Activated CD4-positive, alpha-beta T cell treated with anti-CD3 and anti-CD28 coated beads for 36 hours (primary cell): ENCODE measurements at regions not wholly inside any gene's neighbourhood (a gene's known extent, or its start where the extent isn't known, plus 50 kb on each side); places are given as distances from the start of the nearest gene placed in this dataset.

Experiments
- ATAC-seq: fragments of 200-7000 bp; cut with Tn5 transposase; one replicate; pipeline ENCODE4 v1.10.0; 2021; ENCODE audit warnings: mild to moderate bottlenecking, moderate library complexity
- CTCF ChIA-PET: fragments of 350-600 bp; sonication (Branson Sonifier 250); formaldehyde crosslinking; loops from one replicate; lab custom pipeline; 2021; ENCODE audit warnings: antibody characterized with exemption; lab: Charles Lee
- POLR2A ChIA-PET: fragments of 350-600 bp; sonication (Branson Sonifier 250); formaldehyde crosslinking; loops from one replicate; lab custom pipeline; 2021; ENCODE audit warnings: antibody characterized with exemption, inconsistent platforms; lab: Charles Lee
- DNase-seq: peaks from one replicate; pipeline ENCODE4 v3.0.0-alpha.2; 2020
- H3K27ac Mint-ChIP-seq: one replicate; pipeline ENCODE4 v1.8.0; 2021; ENCODE audit warnings: mixed read lengths
- H3K27me3 Mint-ChIP-seq: one replicate; pipeline ENCODE4 v1.8.0; 2021; ENCODE audit warnings: mixed read lengths
- H3K36me3 Mint-ChIP-seq: one replicate; pipeline ENCODE4 v1.8.0; 2021; ENCODE audit warnings: low read depth, mixed read lengths
- H3K4me1 Mint-ChIP-seq: one replicate; pipeline ENCODE4 v1.8.0; 2021; ENCODE audit warnings: mixed read lengths
- H3K4me3 Mint-ChIP-seq: one replicate; pipeline ENCODE4 v1.8.0; 2021; ENCODE audit warnings: mild to moderate bottlenecking, moderate library complexity, mixed read lengths
- H3K9me3 Mint-ChIP-seq: one replicate; pipeline ENCODE4 v1.8.0; 2021; ENCODE audit warnings: low read depth, mixed read lengths
- intact Hi-C, 2 experiments: fragments of 100-400 bp; cut with DNase I in 1 of 2; cut with micrococcal nuclease in 1 of 2; formaldehyde crosslinking; loops; one replicate each; pipeline versions ENCODE4 v1.14.2 to v1.15.1; 2022 to 2024; cut with DNase I, micrococcal nuclease

DNA sequence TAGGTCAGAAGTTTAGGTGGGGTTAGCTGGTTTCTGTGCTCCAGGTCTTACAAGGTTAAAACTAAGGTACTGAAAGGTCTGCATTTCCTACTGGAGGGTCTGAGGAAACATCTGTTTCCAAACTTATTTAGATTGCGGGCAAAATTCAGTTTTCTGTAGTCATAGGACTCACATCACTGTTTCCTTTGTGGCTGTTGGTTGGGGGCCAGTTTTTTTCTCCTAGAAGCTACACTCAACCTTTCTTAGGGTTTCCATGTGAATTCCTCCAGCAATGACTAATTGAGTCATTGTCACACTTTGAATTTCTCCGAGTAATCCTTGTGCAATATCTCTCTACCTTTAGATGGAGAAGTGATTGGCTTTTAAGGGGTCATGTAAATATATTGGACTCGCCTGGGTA is 773.4 kb upstream of the SLITRK1 start:
- H3K4me3 Mint-ChIP-seq, result no peak overlapping the region
- intact Hi-C loops, result no loop called here
- POLR2A ChIA-PET, result no interaction called here
- H3K36me3 Mint-ChIP-seq, result no peaks in the 10 kb centered on the region
- DNase-seq (no peak), ATAC-seq (no peak)
- CTCF ChIA-PET, result no interaction called here
- H3K27me3 Mint-ChIP-seq, result no peaks in the 10 kb centered on the region
- no peak overlapping the region for H3K27ac Mint-ChIP-seq
- peaks cover 2% of the 10 kb centered on the region for H3K9me3 Mint-ChIP-seq
- H3K4me1 Mint-ChIP-seq, result no peaks in the 10 kb centered on the region

DNA sequence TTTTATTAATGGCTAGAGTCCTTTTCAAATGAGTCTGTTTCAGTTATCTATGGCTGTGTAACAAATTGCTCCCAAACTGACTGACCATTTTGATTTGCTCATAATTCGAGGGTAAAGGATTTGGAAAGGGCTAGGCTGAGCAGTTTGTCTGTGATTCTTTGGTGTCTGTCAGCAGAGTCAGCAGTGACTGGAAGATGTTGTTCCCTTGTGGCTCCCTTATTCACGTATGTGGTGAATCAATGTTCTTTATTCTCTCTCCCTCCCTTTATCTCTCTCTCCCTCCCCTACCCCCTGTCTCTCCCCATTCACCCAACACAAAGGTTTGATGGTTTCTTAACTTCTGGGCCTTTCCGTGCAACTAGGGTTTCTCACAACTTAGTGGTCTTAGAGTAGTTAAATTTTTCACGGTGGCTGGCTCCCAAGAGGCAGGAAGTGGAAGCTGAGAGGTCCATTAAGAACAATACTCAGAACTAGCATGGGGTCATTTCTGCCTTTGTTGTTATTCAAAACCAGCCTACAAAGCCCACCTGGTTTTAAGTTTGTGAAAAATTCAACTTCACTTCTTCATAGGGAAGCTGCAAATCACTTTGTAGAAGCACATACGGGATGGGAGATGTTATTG is 772.5 kb upstream of the SLITRK1 start:
- Mint-ChIP-seq H3K4me3 (no peak overlapping the region), H3K27me3 (no peaks in the 10 kb centered on the region), H3K9me3 (peaks cover 2% of the 10 kb centered on the region), H3K4me1 (no peaks in the 10 kb centered on the region), H3K36me3 (no peaks in the 10 kb centered on the region), H3K27ac (no peak overlapping the region)
- intact Hi-C loops, result no loop called here
- ATAC-seq (no peak), DNase-seq (no peak)
- ChIA-PET POLR2A (no interaction called here), CTCF (no interaction called here)

GRCh38 chr13:84653915-84654534 is 771.8 kb upstream of the SLITRK1 start:
- CTCF ChIA-PET, result no interaction called here
- peaks cover 2% of the 10 kb centered on the region for H3K9me3 Mint-ChIP-seq
- DNase-seq (no peak), ATAC-seq (no peak)
- intact Hi-C loops, result no loop called here
- H3K27me3 Mint-ChIP-seq, result no peaks in the 10 kb centered on the region
- POLR2A ChIA-PET, result no interaction called here
- no peak overlapping the region for H3K4me3 Mint-ChIP-seq
- no peaks in the 10 kb centered on the region for H3K36me3 Mint-ChIP-seq
- H3K27ac Mint-ChIP-seq, result no peak overlapping the region
- no peaks in the 10 kb centered on the region for H3K4me1 Mint-ChIP-seq

GRCh38 chr13:84651705-84652104 is 769.4 kb upstream of the SLITRK1 start:
- DNase-seq (no peak), ATAC-seq (no peak)
- Mint-ChIP-seq H3K27me3 (no peaks in the 10 kb centered on the region), H3K4me1 (no peaks in the 10 kb centered on the region), H3K9me3 (peaks cover 2% of the 10 kb centered on the region), H3K4me3 (no peak overlapping the region), H3K36me3 (no peaks in the 10 kb centered on the region), H3K27ac (no peak overlapping the region)
- intact Hi-C loops, result no loop called here
- ChIA-PET CTCF (no interaction called here), POLR2A (no interaction called here)

DNA sequence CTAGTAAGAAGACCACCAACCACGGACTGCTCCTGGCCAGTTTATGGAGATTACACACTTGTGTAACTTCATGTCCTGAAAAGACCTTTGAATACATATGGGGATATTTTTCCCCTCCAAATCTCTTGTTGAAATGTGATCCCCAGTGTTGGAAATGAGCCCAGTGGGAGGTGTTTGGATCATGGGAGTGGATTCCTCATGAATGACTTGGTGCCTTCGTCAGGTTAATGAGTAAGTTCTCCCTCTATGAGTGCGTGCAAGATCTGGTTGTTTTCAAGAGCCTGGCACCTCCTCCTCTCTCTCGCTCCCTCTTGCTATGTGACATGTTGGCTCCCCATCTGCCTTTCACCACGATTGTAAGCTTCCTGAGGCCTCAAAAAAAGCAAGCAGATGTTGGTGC is 769.0 kb upstream of the SLITRK1 start:
- Mint-ChIP-seq H3K27ac (no peak overlapping the region), H3K27me3 (no peaks in the 10 kb centered on the region), H3K4me1 (no peaks in the 10 kb centered on the region), H3K9me3 (peaks cover 2% of the 10 kb centered on the region), H3K4me3 (no peak overlapping the region), H3K36me3 (no peaks in the 10 kb centered on the region)
- POLR2A ChIA-PET, result no interaction called here
- CTCF ChIA-PET, result interaction anchor here (0.6 kb wide), 1 partner anchor 967 kb away, joined by 3 read pairs; no protein-coding TSS in a partner anchor
- intact Hi-C loops, result no loop called here
- ATAC-seq, result no peak
- no peak for DNase-seq

DNA sequence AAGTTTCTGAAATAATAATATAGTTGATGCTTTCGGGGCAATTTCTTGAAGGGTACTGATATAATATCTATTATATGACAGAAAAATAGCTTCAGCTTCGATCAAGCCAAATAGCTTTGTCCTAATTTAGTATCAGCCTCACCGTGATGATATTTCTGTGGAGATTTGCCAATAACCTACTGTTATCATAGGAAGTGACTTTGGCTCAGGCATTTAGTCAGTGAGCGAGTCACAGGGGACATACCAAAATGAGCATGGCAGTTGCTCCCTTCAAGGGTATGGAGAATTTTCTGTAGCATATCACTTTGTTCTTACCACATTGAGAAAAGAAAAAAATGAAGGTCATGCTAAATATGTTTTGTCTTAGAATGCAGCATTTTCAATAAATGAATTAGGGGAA is 767.6 kb upstream of the SLITRK1 start:
- no peak for ATAC-seq

DNA sequence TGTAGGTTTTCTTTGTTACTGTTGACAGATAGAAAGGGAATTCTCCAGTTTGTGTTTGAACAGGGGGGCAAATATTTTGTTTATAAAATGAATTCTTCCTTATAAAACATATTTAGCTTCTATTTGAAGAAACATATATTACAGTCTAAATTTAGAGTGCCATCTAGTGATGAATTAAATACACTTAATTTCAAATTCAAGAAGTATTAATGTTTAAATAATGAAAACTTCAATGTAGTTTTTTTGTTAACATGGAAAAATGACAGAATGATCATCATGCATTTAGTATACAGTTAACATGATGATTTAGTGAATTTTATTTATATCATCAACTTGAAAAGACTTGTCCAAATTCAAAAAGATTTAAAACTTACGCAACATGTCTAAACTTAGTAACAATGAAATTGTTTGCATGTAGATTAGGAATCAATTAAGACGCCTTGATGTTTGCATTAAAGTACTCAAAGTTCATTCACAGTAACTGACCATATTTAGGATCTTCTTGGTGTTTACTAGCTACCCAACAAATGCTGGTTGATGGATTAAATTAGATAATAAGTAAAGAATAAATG is 765.9 kb upstream of the SLITRK1 start:
- ChIA-PET CTCF (no interaction called here), POLR2A (no interaction called here)
- no peak overlapping the region for H3K27ac Mint-ChIP-seq
- intact Hi-C loops, result no loop called here
- ATAC-seq (no peak), DNase-seq (no peak)
- H3K9me3 Mint-ChIP-seq, result peaks cover 2% of the 10 kb centered on the region
- H3K27me3 Mint-ChIP-seq, result no peaks in the 10 kb centered on the region
- no peak overlapping the region for H3K4me3 Mint-ChIP-seq
- no peaks in the 10 kb centered on the region for H3K36me3 Mint-ChIP-seq
- no peaks in the 10 kb centered on the region for H3K4me1 Mint-ChIP-seq

More for the DNA sequence above, 767.6 kb upstream of the SLITRK1 start:
- intact Hi-C loops, result no loop called here
- H3K36me3 Mint-ChIP-seq, result no peaks in the 10 kb centered on the region
- DNase-seq, result no peak
- no peak overlapping the region for H3K27ac Mint-ChIP-seq
- H3K9me3 Mint-ChIP-seq, result peaks cover 2% of the 10 kb centered on the region
- H3K4me3 Mint-ChIP-seq, result no peak overlapping the region
- H3K4me1 Mint-ChIP-seq, result no peaks in the 10 kb centered on the region
- POLR2A ChIA-PET, result no interaction called here
- CTCF ChIA-PET, result no interaction called here
- no peaks in the 10 kb centered on the region for H3K27me3 Mint-ChIP-seq

GRCh38 chr13:84646957-84647356 is 764.7 kb upstream of the SLITRK1 start:
- DNase-seq, result no peak
- intact Hi-C loops, result no loop called here
- Mint-ChIP-seq H3K9me3 (no peaks in the 10 kb centered on the region), H3K4me1 (no peaks in the 10 kb centered on the region), H3K36me3 (no peaks in the 10 kb centered on the region), H3K27me3 (no peaks in the 10 kb centered on the region), H3K27ac (no peak overlapping the region), H3K4me3 (no peak overlapping the region)
- ATAC-seq, result no peak
- ChIA-PET CTCF (interaction anchor here (1.6 kb wide), 1 partner anchor 9 kb away, joined by 4 read pairs; no protein-coding TSS in a partner anchor), POLR2A (no interaction called here)

GRCh38 chr13:84645196-84646012 is 763.1 kb upstream of the SLITRK1 start:
- Mint-ChIP-seq H3K27ac (no peak overlapping the region), H3K27me3 (no peaks in the 10 kb centered on the region), H3K9me3 (no peaks in the 10 kb centered on the region), H3K4me3 (no peak overlapping the region), H3K4me1 (no peaks in the 10 kb centered on the region), H3K36me3 (no peaks in the 10 kb centered on the region)
- intact Hi-C loops, result no loop called here
- no peak for DNase-seq
- ChIA-PET CTCF (no interaction called here), POLR2A (no interaction called here)
- no peak for ATAC-seq

DNA sequence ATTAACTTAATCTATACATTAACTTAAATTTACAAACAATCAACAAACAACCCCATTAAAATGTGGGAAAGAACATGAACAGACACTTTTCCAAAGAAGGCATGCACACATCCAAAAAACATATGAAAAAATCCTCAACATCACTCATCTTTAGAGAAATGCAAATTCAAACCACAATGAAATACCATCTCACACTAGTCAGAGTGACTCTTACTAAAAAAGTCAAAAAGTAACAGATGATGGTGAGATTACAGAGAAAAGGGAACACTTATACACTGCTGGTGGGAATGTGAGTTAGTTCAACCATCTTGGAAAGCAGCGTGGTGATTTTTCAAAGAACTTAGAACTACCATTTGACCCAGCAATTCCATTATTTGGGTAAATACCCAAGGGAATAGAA is 759.2 kb upstream of the SLITRK1 start:
- DNase-seq (no peak), ATAC-seq (no peak)
- H3K9me3 Mint-ChIP-seq, result peaks cover 9% of the 10 kb centered on the region
- intact Hi-C loops, result no loop called here
- POLR2A ChIA-PET, result no interaction called here
- H3K4me1 Mint-ChIP-seq, result no peaks in the 10 kb centered on the region
- CTCF ChIA-PET, result no interaction called here
- H3K27me3 Mint-ChIP-seq, result no peaks in the 10 kb centered on the region
- no peaks in the 10 kb centered on the region for H3K36me3 Mint-ChIP-seq
- no peak overlapping the region for H3K27ac Mint-ChIP-seq
- H3K4me3 Mint-ChIP-seq, result no peak overlapping the region

DNA sequence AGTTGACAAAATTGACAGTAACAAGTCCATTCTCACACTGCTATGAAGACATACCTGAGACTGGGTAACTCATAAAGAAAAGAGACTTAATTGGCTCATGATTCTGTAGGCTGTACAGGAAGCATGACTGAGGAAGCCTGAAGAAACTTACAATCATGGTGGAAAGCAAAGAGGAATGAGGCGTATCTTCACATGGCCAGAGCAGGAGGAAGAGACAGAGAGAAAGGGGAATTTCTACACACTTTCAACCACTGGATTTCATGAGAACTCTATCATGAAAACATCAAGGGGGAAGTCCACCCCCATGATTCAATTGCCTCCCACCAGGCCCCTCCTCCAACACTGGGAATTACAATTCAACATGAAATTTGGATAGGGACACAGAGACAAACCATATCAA is 758.4 kb upstream of the SLITRK1 start:
- CTCF ChIA-PET, result no interaction called here
- POLR2A ChIA-PET, result no interaction called here
- intact Hi-C loops, result no loop called here
- DNase-seq (no peak), ATAC-seq (no peak)
- Mint-ChIP-seq H3K4me3 (no peak overlapping the region), H3K27me3 (no peaks in the 10 kb centered on the region), H3K27ac (no peak overlapping the region), H3K4me1 (no peaks in the 10 kb centered on the region), H3K36me3 (no peaks in the 10 kb centered on the region), H3K9me3 (peaks cover 9% of the 10 kb centered on the region)

DNA sequence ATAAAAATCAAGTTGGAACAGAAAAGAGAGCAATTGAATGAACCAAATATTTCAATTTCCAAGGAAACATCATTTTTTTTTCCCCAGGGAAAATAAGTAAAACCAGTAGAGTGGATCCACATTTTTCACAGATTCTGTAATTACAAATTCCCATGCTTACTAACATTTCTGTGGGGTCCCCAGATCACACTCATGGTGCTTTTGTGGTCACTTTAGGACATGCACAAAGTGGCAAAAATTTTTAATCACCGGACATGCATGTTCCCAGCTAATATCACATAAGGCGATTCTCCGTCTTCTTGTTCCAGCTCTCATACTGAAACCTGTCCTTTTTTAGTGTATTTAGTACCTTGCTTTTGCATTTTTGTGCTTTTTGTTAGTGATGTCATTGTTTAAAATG is 748.2 kb upstream of the SLITRK1 start:
- Mint-ChIP-seq H3K4me3 (no peak overlapping the region), H3K9me3 (peaks cover 4% of the 10 kb centered on the region), H3K27ac (no peak overlapping the region), H3K4me1 (no peaks in the 10 kb centered on the region), H3K27me3 (no peaks in the 10 kb centered on the region), H3K36me3 (no peaks in the 10 kb centered on the region)
- POLR2A ChIA-PET, result no interaction called here
- no peak for ATAC-seq
- intact Hi-C loops, result no loop called here
- CTCF ChIA-PET, result no interaction called here
- no peak for DNase-seq
